ENCODE measurements at regions not wholly inside any gene's neighbourhood (a gene's known extent, or its start where the extent isn't known, plus 50 kb on each side); places are given as distances from the start of the nearest gene placed in this dataset.

DNA sequence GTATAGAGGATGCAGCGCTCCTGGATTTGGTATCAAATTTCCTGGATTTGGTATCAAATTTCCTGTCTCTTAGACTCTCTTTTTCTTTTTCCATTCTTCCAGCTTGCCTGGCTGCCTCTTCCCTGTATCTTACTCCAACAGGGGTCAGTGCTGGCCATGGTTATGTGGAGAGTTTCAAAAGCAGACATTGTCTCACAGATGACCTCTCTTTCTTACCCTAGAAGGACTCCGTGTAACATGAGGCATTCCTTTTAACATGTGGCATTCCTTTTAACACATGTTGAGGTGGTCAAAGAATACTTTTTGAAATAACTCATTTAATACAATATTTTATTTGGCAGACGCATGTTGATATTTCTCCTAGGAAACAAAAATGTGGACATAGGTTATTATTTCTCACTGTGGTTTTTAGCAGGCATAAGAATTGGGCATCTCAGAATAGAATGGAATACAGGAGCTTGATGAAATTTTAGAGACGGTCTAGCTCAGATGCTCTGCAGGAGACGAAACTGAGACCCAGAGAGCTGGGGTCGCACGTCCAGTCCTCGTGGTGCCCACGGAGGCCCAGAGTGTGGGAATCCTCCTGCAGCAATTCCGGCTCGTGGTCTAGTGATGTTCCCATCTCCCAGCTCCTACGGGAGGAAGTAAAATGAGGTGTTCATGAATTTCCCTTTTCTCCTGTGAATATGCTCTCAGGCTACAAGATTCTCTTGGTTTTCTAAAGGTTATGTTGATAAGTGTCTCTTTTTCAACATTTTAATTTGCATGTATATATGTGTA lies 59.6 kb upstream of the PITRM1 start:
- TF ChIP-seq POLR2AphosphoS5 (IDR thresholded peaks at IDR 0.05) (no peak), POLR2A (IDR thresholded peaks at IDR 0.05) (no peak)
- TF ChIP-seq, protein P1, sequence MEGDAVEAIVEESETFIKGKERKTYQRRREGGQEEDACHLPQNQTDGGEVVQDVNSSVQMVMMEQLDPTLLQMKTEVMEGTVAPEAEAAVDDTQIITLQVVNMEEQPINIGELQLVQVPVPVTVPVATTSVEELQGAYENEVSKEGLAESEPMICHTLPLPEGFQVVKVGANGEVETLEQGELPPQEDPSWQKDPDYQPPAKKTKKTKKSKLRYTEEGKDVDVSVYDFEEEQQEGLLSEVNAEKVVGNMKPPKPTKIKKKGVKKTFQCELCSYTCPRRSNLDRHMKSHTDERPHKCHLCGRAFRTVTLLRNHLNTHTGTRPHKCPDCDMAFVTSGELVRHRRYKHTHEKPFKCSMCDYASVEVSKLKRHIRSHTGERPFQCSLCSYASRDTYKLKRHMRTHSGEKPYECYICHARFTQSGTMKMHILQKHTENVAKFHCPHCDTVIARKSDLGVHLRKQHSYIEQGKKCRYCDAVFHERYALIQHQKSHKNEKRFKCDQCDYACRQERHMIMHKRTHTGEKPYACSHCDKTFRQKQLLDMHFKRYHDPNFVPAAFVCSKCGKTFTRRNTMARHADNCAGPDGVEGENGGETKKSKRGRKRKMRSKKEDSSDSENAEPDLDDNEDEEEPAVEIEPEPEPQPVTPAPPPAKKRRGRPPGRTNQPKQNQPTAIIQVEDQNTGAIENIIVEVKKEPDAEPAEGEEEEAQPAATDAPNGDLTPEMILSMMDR (IDR thresholded peaks at IDR 0.05): no peak

All from stomach (tissue), 4 donors.